ENCODE measurements at regions not wholly inside any gene's neighbourhood (a gene's known extent, or its start where the extent isn't known, plus 50 kb on each side); places are given as distances from the start of the nearest gene placed in this dataset.

GRCh38 chr21:34022627-34023335 lies 50.6 kb upstream of the MRPS6 start:
- DNase-seq, result peak; percentile 52
- ATAC-seq, result peak; percentile 74

DNA sequence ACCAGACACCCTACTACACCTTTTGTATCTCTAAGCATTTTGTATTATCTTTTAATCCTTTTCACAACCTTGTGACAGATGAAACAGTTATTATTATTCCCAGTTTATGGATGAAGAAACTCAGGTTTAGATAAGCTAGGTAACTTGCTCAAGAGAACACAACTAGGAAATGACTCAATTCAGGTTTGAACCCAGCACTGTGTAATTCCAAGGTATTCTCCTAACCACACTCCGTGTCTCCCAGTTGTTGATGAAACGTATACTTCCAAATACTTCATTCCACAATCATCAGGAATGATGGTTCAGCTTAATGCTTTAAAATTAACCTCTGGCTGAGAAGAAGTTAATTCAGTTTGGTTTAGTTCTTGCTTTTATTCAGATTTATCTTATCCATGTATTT lies 51.7 kb upstream of the MRPS6 start:
- DNase-seq (no peak), ATAC-seq (no peak)

- ATAC-seq, result no peak
These were observed 52.3 kb upstream of the MRPS6 start for GRCh38 chr21:34020983-34021553.

DNA sequence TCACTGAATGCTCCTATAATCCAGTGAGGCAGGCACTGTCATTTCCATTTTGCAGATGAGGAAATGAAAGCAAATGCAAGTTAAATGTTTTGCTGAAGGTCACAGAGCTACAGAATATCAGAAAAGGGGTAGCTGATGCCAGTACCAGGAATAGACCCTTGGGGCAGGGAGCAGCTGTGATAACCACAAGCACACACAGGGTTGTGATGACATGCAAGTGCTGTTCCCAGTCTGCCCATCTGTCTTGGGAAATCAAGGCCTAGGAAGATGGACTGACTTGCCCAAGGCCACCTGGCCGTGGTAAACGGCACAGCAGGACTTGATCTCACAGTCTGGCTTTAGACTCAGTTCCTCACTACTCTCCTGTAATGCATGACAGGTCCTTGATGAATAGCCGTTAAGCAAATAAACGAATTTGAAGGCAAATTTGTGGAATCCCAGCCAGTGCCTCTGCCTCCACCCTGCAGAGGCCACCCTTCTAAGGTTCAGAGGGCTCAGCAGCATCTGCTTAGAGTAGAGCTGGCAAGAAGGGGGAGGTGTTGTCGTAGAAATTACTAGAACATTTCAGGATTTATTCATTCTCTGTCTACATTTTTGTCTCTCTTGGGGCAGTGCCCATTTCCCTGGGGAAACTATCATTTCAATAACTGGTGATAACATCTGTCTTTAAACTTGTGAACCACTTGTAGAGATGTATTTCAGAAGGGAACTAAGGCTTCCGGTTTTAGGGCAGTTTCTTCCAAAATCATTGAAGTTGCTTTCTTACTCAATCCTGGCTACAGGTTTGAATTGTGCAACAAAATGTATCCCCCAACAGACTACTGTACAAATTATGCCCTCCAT lies 53.2 kb upstream of the MRPS6 start:
- ATAC-seq, result peak; percentile 28

More at GRCh38 chr21:34020983-34021553, 52.3 kb upstream of the MRPS6 start:
- DNase-seq, result no peak

DNA sequence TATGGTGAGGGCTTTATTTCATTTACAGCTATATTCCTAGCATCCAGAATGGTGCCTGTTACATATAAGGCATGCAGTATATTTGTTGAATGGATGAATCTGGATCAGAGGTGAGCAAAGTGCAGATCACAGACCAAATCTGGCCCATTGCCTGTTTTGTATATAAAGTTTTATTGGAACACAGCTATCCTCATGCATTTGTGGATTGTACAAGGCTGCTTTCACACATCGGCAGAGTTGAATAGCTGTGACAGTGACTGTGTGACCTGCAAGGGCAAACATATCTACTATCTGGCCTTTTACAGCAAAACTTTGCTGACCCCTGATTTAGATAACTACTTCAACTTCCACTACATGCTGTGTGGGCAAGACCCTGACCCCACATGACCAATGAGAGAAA lies 54.0 kb upstream of the MRPS6 start:
- no peak for ATAC-seq
- DNase-seq, result no peak

More for the DNA sequence above, 53.2 kb upstream of the MRPS6 start:
- no peak for DNase-seq

DNA sequence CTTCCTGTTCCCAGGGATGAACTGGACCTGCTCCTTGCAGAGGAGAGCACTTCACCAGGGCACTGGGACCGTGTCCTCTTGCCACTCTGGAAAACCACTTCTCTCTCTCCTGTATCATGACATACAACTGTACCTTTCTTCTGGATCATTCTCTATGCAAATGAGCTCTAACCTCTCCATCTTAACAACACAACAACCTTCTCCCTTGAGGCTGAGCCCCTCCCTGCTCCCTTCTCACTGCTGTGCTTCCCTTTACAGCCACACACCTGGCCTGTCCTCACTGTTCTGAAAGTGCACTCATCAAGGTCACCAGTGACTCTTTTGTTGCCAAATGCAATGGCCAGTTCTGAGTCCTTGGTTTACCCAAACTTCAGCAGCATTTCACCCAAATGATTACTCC lies 54.5 kb upstream of the MRPS6 start:
- ATAC-seq, result no peak
- DNase-seq, result no peak

- ATAC-seq, result no peak
These were observed 55.2 kb upstream of the MRPS6 start for GRCh38 chr21:34018185-34018584.

GRCh38 chr21:34017039-34017961 lies 56.1 kb upstream of the MRPS6 start:
- ATAC-seq, result no peak
- DNase-seq, result no peak

More at GRCh38 chr21:34018185-34018584, 55.2 kb upstream of the MRPS6 start:
- no peak for DNase-seq

- no peak for DNase-seq
These were observed 60.7 kb upstream of the MRPS6 start for GRCh38 chr21:34012640-34013039.

GRCh38 chr21:34011660-34012059 lies 61.7 kb upstream of the MRPS6 start:
- DNase-seq (no peak), ATAC-seq (no peak)

More at GRCh38 chr21:34012640-34013039, 60.7 kb upstream of the MRPS6 start:
- no peak for ATAC-seq

DNA sequence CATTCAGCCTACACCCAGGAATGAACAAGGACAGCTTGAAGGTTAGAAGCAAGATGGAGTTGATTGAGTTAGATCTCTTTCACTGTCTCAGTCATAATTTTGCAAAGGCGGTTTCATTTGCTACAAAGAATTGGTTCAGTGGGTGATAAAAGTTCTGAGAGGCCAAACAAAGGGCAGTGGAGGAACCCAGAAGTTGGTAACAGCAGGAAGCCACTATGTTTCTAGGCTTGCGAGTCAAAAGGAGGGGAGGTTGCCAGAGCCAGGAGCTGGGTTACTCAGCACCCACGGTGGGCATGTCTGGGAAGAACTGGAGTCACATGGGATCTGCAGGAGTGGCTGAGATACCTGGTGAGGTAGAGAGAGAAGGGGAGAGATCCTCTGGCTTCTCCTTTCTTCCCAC lies 64.2 kb upstream of the MRPS6 start:
- no peak for DNase-seq
- peak; percentile 25 for ATAC-seq

DNA sequence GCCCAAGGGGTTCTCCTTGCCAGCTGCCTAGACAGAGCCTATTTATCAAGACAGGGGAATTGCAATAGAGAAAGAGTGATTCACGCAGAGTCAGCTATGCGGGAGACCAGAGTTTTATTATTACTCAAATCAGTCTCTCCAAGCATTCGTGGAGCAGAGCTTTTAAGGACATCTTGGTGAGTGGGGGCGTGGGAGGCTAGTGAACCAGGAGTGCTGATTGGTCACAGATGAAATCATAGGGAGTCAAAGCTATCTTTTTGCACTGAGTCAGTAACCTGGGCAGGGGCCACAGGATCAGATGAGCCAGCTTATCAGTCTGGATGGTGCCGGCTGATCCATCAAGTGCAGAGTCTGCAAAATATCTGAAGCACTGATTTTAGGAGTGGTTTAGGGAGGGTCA lies 64.8 kb upstream of the MRPS6 start:
- DNase-seq (peak; percentile 45), ATAC-seq (peak; percentile 94)

GRCh38 chr21:34006611-34007168 lies 66.7 kb upstream of the MRPS6 start:
- DNase-seq, result no peak
- ATAC-seq, result no peak

DNA sequence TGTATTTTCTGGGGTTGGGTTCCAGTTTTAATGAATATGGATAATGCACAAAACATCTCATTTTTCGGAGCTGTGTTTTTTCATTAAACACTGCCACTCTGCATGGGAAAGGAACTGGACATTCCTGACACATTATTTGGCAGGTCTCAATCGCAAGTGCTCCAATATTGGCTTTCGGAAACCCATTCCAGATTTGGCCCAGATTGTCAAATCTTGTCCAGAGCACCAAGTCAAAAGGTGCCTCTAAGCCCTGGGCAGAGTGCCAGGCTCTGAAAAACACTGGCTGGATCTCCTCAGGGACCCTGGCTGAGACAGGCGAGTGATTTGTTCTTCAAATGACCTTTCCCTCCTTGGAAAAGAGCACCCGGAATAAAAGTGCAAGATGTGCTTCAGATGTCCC lies 68.4 kb upstream of the MRPS6 start:
- DNase-seq, result no peak
- no peak for ATAC-seq

DNA sequence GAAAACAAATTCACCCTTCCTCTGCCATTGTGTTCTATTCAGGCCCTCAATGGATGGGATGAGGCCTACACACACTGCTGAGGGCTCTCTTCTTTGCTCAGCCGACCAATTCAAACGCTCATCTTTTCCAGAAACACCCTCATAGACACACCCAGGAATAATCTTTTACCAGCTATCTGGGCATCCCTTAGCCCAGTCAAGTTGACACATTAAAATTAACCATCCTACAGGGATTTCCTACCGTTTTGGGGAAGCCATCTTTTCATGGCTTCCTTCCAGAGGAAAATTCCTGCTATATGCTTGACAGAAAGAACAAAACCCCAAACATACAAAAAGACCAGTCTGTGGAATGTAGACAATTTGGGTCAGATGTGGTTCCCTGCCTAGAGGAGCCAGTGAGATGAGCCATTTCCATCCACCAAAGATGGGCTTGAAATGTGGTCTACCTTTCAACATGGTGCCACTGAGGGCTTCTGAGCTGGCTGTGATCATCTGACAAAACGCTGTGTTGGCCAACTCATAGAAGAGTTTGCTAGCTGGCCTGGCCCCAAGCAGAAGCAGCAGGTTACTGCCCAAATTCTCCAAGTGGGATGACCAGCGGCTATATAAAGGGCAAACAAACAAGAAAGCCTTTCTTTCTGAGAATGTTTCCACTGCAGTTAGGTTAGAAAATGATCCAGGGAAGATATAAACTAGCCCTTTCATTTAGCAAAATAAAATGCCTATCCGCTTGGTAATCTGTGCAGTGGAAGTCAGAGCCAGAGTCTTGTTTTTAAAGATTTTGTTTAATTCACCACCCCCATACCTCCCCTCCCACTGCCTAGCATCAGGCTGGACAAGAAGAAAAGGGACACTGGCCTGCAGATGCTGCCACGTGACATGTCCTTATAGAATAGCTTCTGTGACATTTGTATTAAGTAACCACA lies 69.1 kb upstream of the MRPS6 start:
- DNase-seq (no peak), ATAC-seq (no peak)

DNA sequence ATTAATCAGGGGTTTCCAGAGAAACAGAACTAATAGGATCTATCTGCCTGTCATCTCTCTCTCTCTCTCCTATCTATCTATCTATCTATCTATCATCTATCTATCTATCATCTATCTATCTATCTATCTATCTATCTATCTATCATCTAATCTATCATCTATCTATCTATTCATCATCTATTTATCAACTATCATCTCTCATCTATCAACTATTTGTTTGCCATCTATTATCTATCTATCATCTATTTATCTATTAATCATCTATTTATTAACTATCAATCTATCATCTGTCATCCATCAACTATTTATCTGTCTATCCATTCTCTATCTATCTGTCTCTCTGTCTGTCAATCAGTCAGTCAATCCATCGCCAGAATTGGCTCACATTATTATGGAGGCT lies 70.0 kb upstream of the MRPS6 start:
- ATAC-seq (no peak), DNase-seq (no peak)

DNA sequence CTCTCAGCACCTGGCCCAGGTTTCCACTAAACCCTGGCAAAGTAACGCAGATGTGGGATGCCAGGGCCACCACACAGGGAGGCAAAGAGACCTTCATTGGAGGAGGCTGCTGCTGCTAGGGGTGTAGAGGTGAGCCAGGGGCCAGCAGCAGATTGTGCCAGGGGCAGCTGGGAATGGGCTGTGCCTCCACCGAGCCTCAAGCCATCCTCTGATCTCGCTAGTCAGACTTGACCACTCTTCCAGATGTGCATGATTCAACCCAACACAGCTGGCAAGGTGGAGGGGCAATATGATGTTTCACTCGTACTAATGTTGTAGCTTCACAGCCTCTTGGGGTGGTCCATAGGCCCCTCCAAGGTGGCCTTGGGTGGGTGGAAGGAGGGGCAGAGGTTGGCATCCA lies 73.0 kb upstream of the MRPS6 start:
- ATAC-seq (no peak), DNase-seq (no peak)

GRCh38 chr21:33998809-33999208 lies 74.6 kb upstream of the MRPS6 start:
- DNase-seq, result no peak
- no peak for ATAC-seq

DNA sequence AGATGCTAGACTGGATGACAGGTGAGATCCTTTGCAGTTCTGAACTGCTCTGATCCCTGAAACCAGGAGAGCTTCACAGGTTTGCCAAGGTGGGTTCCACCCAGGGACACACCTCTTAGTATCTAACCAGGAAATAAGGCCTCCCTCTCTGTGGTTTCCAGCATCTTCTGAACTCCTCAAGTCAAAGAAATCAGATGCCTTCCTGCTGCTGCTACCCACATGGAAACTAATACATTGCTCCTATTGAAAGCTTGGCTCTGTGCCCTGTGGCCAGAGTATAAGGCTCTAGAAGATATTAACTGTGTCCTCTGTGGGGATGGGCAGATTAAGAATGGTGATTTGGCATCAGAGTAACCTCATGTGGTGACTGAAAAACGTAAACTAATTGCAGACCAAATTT lies 75.0 kb upstream of the MRPS6 start:
- no peak for ATAC-seq
- DNase-seq, result no peak

DNA sequence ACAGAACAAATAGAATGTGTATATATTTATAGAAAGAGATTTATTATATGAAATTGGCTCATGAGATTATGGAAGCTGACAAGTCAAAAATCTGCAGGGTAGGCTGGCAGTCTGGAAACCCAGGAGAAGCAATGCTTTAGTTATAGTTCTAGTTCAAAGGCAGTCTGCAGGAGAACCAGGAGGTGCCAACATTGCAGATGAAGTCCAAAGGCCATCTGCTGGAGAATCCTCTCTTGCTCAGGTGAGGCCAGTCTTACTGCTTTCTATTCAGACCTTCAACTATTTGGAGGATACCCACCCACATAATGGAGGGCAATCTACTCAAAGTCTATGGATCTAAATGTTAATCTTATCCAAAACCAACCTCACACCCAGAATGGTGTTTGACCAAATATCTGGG lies 75.9 kb upstream of the MRPS6 start:
- no peak for DNase-seq
- ATAC-seq, result no peak

- no peak for DNase-seq
- no peak for ATAC-seq
These were observed 78.8 kb upstream of the ATP5PO start for GRCh38 chr21:33994373-33994772.

Data from stimulated activated naive CD8-positive, alpha-beta T cell treated with anti-CD3 and anti-CD28 coated beads, Interleukin-15, Interleukin-2, amounts not matched to agents 100 U/mL and 50 U/mL, for 24 hours (primary cell).